NT2/D1 (cell line): ENCODE measurements at regions not wholly inside any gene's neighbourhood (a gene's known extent, or its start where the extent isn't known, plus 50 kb on each side); places are given as distances from the start of the nearest gene placed in this dataset.

ENCODE experiments used
- SUZ12 ChIP-seq: IDR thresholded peaks from 2 replicates; pipeline ENCODE4 v1.6.1; 2011; ENCODE audit not compliant: insufficient read length, insufficient read depth; ENCODE audit errors: extremely low read depth
- YY1 ChIP-seq: IDR thresholded peaks from 2 replicates; pipeline ENCODE4 v1.6.1; 2011; ENCODE audit not compliant: insufficient read length, insufficient read depth
- ZNF274 ChIP-seq: IDR thresholded peaks from 2 replicates; pipeline ENCODE4 v1.6.1; 2011; ENCODE audit warnings: mild to moderate bottlenecking, low read depth, low read length

GRCh38 chr16:79887541-79888540, 287.3 kb upstream of the MAF start:
- TF ChIP-seq YY1 (no peak), ZNF274 (no peak), SUZ12 (no peak)
